ENCODE measurements at regions not wholly inside any gene's neighbourhood (a gene's known extent, or its start where the extent isn't known, plus 50 kb on each side); places are given as distances from the start of the nearest gene placed in this dataset.

DNA sequence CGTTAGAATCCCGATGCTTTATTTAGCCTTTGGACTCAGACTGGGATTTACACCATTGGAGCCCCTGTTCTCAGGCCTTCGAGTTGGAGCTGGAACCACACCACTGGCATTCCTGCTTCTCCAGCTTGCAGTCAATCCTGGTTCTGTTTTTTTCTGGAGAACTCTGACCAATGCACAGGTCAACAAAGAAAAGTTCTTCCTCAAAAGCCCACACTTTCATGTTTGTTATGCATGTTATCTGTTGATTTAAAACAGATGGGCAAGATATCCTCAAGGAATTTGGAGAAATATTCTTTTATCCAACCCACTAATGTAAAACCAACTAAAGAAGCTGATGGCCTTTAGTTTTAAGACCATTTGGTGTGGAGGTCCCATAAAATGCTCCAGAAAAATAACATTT, 205.7 kb downstream of the ANKRD60 start:
- Mint-ChIP-seq H3K27ac (no peak overlapping the region), H3K4me1 (no peaks in the 10 kb centered on the region)
- ATAC-seq (ENCODE audit: low read depth in 2 of 2), result no peak

DNA sequence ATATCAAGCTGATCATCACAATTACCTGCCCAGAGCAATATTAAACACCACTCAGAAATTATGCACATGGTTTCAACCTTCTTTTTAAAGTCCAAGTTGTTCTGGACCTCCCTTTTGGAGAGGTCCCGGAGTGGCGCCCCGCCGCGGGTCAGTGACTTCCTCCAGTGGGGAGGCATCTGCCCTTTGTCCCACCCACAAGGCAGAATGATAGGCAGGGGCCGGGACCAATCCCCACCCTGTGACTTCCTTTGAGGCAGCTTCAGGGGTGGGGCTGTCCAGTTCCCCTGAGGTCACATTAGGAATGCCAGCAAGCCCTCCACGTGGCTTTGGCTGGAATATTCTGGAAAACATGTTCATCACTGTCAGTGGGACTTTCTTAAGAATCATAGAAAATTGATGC, 207.0 kb downstream of the ANKRD60 start:
- peaks cover 16% of the 10 kb centered on the region for H3K27me3 Mint-ChIP-seq
- no peak overlapping the region for H3K4me3 Mint-ChIP-seq

More for the DNA sequence above, 205.7 kb downstream of the ANKRD60 start:
- no peaks in the 10 kb centered on the region for H3K27me3 ChIP-seq (ENCODE audit: control insufficient read depth, insufficient read depth, low read length)
- H3K36me3 ChIP-seq (ENCODE audit: control insufficient read depth, insufficient read depth, low read length), result no peaks in the 10 kb centered on the region
- Mint-ChIP-seq H3K36me3 (no peaks in the 10 kb centered on the region), H3K4me3 (no peak overlapping the region), H3K27me3 (peaks cover 8% of the 10 kb centered on the region), H3K9me3 (peaks cover 0 to 2% (median 0%) of the 10 kb centered on the region in 7 donors)
- H3K4me3 ChIP-seq (ENCODE audit: low read depth, low read length), result no peak overlapping the region
- no peaks in the 10 kb centered on the region for H3K9me3 ChIP-seq (ENCODE audit: control insufficient read depth in 2 of 2, low read length in 2 of 2)
- H3K4me1 ChIP-seq (ENCODE audit: control insufficient read depth, insufficient read depth, low read length, poor library complexity, severe bottlenecking), result no peaks in the 10 kb centered on the region
- H3K27ac ChIP-seq (ENCODE audit: insufficient read depth, low read length, poor library complexity, severe bottlenecking), result no peak overlapping the region
- no peak for DNase-seq

DNA sequence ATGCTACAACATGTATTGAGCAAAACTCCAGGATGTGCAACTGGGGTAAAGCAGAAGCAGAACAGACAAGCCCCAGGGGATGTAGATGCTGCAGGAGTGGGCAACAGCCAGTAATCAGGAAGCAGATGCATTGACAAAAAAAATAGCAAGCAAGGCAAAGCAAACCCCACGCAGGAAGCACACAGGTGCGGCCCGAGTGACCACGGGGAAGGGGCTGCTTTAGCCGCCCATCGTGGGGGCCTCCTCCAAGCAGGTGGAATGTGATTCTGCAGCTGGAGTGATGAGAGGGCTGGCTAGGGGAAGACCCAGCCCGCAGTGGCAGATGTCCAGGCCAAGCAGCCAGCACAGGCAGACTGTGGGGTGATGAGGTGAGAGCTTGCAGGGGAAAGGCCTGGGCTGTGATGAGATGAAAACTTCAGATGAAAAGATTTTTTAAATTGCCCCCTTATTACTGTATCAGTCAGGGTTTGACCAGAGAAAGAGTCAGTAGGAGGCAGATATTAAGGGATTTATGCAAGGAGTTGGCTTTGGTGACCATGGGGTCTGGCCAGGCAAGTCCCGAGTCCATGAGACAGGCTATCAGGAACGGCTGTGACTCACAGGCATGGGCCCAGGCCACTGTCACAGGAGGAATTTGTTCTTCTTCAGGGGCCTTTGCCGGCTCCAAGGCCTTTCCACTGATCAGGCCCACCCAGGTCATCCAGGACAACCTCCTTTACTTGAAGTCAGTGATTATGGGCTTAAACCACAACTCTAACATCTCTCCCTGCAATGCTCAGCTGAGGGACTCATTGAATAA, 207.6 kb downstream of the ANKRD60 start:
- H3K4me3 ChIP-seq (ENCODE audit: low read depth, low read length), result no peak overlapping the region
- no peaks in the 10 kb centered on the region for H3K9me3 ChIP-seq (ENCODE audit: control insufficient read depth in 2 of 2, low read length in 2 of 2)
- Mint-ChIP-seq H3K27me3 (peaks cover 18% of the 10 kb centered on the region), H3K4me1 (no peaks in the 10 kb centered on the region), H3K27ac (no peak overlapping the region), H3K4me3 (no peak overlapping the region), H3K9me3 (peaks cover 0 to 2% (median 0%) of the 10 kb centered on the region in 7 donors), H3K36me3 (no peaks in the 10 kb centered on the region)
- no peaks in the 10 kb centered on the region for H3K27me3 ChIP-seq (ENCODE audit: control insufficient read depth, insufficient read depth, low read length)
- DNase-seq (no peak), ATAC-seq (ENCODE audit: low read depth in 2 of 2) (no peak)
- H3K27ac ChIP-seq (ENCODE audit: insufficient read depth, low read length, poor library complexity, severe bottlenecking), result no peak overlapping the region
- H3K4me1 ChIP-seq (ENCODE audit: control insufficient read depth, insufficient read depth, low read length, poor library complexity, severe bottlenecking), result no peaks in the 10 kb centered on the region
- no peaks in the 10 kb centered on the region for H3K36me3 ChIP-seq (ENCODE audit: control insufficient read depth, insufficient read depth, low read length)

More for the DNA sequence above, 207.0 kb downstream of the ANKRD60 start:
- H3K27ac ChIP-seq (ENCODE audit: insufficient read depth, low read length, poor library complexity, severe bottlenecking), result no peak overlapping the region
- H3K4me1 ChIP-seq (ENCODE audit: control insufficient read depth, insufficient read depth, low read length, poor library complexity, severe bottlenecking), result no peaks in the 10 kb centered on the region
- Mint-ChIP-seq H3K9me3 (peaks cover 0 to 2% (median 0%) of the 10 kb centered on the region in 7 donors), H3K27ac (no peak overlapping the region), H3K36me3 (no peaks in the 10 kb centered on the region), H3K4me1 (no peaks in the 10 kb centered on the region)
- no peak for ATAC-seq (ENCODE audit: low read depth in 2 of 2)
- H3K36me3 ChIP-seq (ENCODE audit: control insufficient read depth, insufficient read depth, low read length), result no peaks in the 10 kb centered on the region
- no peaks in the 10 kb centered on the region for H3K9me3 ChIP-seq (ENCODE audit: control insufficient read depth in 2 of 2, low read length in 2 of 2)
- no peak for DNase-seq
- no peak overlapping the region for H3K4me3 ChIP-seq (ENCODE audit: low read depth, low read length)
- no peaks in the 10 kb centered on the region for H3K27me3 ChIP-seq (ENCODE audit: control insufficient read depth, insufficient read depth, low read length)

GRCh38 chr20:58019850-58020625, 208.4 kb downstream of the ANKRD60 start:
- H3K27me3 Mint-ChIP-seq, result peaks cover 18% of the 10 kb centered on the region
- H3K27ac ChIP-seq (ENCODE audit: insufficient read depth, low read length, poor library complexity, severe bottlenecking), result no peak overlapping the region
- no peaks in the 10 kb centered on the region for H3K9me3 ChIP-seq (ENCODE audit: control insufficient read depth in 2 of 2, low read length in 2 of 2)
- H3K4me1 Mint-ChIP-seq, result no peaks in the 10 kb centered on the region
- no peaks in the 10 kb centered on the region for H3K36me3 ChIP-seq (ENCODE audit: control insufficient read depth, insufficient read depth, low read length)
- H3K36me3 Mint-ChIP-seq, result no peaks in the 10 kb centered on the region
- no peak overlapping the region for H3K27ac Mint-ChIP-seq
- H3K4me3 Mint-ChIP-seq, result no peak overlapping the region
- no peaks in the 10 kb centered on the region for H3K27me3 ChIP-seq (ENCODE audit: control insufficient read depth, insufficient read depth, low read length)
- no peaks in the 10 kb centered on the region for H3K4me1 ChIP-seq (ENCODE audit: control insufficient read depth, insufficient read depth, low read length, poor library complexity, severe bottlenecking)
- peaks cover 0 to 2% (median 0%) of the 10 kb centered on the region in 7 donors for H3K9me3 Mint-ChIP-seq
- no peak overlapping the region for H3K4me3 ChIP-seq (ENCODE audit: low read depth, low read length)
- ATAC-seq (ENCODE audit: low read depth in 2 of 2) (no peak), DNase-seq (no peak)

DNA sequence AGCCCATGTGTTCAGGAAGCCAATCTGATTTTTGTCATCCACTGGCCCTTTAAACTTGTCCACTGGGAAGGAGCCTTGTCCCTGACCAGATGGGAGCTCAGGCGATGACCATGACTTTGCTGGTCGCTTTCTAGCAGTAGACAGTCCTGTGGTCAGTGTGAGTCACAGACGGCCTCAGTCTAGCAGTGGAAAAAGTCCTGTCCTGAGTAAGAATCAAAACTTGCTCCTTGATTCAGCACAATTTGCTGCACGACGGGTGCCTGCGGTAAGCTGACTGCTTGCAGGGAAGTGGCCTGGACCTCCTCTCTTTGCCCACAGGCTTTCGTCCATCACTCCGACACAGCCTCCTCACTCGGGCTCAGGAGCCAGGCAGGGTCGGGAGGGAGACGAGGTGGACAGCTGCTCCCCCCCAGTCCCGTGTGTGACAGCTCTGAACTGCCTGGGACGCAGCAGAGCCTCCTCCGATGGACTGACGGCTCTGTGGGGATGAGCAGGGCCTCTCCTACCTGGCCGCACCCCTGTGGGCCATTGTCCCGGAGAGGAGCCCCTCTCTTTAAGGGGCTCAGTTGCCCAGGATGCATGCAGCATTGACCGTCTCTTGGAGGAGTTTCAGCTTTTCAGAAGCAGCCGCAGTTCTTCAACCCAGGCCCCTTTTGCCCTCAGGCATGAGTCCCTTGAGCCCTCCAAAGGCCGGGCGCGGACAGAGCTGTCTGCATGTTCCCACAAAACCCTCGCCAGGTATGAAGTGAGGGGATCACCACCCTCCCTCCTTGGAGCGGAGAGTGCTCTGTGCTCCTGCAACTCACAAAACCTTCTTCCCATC, 209.2 kb downstream of the ANKRD60 start:
- no peaks in the 10 kb centered on the region for H3K4me1 ChIP-seq (ENCODE audit: control insufficient read depth, insufficient read depth, low read length, poor library complexity, severe bottlenecking)
- peaks cover 0 to 3% (median 1%) of the 10 kb centered on the region in 4 donors for H3K4me1 Mint-ChIP-seq
- H3K4me3 ChIP-seq (ENCODE audit: low read depth, low read length), result no peak overlapping the region
- DNase-seq, result no peak
- peaks cover 0 to 2% (median 0%) of the 10 kb centered on the region in 7 donors for H3K9me3 Mint-ChIP-seq
- no peaks in the 10 kb centered on the region for H3K36me3 ChIP-seq (ENCODE audit: control insufficient read depth, insufficient read depth, low read length)
- no peak overlapping the region for H3K4me3 Mint-ChIP-seq
- H3K27me3 Mint-ChIP-seq, result peaks cover 18% of the 10 kb centered on the region
- H3K27ac Mint-ChIP-seq, result no peak overlapping the region
- ATAC-seq (ENCODE audit: low read depth in 2 of 2), result no peak
- H3K9me3 ChIP-seq (ENCODE audit: control insufficient read depth in 2 of 2, low read length in 2 of 2), result no peaks in the 10 kb centered on the region
- H3K27ac ChIP-seq (ENCODE audit: insufficient read depth, low read length, poor library complexity, severe bottlenecking), result no peak overlapping the region
- H3K27me3 ChIP-seq (ENCODE audit: control insufficient read depth, insufficient read depth, low read length), result no peaks in the 10 kb centered on the region
- no peaks in the 10 kb centered on the region for H3K36me3 Mint-ChIP-seq

DNA sequence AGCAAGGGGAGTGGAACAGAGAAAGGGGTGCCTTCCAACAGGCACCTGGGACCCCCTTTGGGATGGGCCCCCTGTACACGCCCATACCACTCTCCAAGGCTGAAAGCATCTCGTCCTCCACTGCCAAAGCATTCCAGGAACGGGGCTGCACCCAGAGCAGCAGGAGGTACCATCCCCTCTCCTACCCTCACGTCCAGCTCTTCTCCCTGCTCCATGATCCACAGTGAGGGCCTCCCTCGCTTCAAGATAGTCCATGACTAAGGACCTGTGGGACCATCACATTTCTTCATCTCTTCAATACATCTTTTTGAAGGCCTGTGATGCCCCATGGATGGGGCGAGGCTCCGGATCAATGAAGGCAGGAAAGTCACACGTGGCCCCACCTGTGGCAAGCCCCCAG, 209.9 kb downstream of the ANKRD60 start:
- Mint-ChIP-seq H3K4me1 (peaks cover 0 to 4% (median 2%) of the 10 kb centered on the region in 4 donors), H3K9me3 (peaks cover 0 to 2% (median 0%) of the 10 kb centered on the region in 7 donors)
- ATAC-seq (ENCODE audit: low read depth in 2 of 2), result no peak

DNA sequence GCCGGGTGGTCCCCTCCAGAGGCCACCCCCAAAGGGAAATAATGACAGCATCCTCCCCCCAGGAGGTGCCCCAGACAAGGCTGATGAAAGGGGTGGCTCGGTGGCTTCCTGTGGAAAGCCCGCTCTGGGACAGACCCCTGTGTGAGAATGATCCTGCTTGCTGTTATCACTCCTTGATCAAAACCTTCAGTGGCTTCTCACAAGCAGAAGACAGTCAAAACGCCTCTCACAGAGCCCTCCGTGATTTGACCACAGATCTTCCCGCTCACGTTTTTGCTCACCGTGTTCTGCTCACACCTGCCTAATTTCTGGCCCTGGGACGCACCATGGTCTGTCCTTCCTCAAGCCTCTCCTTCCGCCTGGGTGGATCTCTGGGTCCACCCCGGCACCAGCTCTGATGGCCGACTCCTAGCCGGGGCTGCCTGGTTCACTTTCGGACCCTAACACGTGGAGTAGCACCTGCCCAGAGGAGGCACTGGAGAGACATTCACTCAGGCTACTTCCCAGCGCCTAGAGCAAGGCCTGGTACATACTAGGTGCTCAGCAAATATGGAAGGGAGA, 210.4 kb downstream of the ANKRD60 start:
- Mint-ChIP-seq H3K4me3 (no peak overlapping the region), H3K27ac (no peak overlapping the region), H3K27me3 (peaks cover 22% of the 10 kb centered on the region), H3K4me1 (peaks cover 0 to 4% (median 2%) of the 10 kb centered on the region in 4 donors), H3K36me3 (no peaks in the 10 kb centered on the region), H3K9me3 (peaks cover 0 to 2% (median 0%) of the 10 kb centered on the region in 7 donors)
- no peak overlapping the region for H3K27ac ChIP-seq (ENCODE audit: insufficient read depth, low read length, poor library complexity, severe bottlenecking)
- DNase-seq, result no peak
- no peaks in the 10 kb centered on the region for H3K27me3 ChIP-seq (ENCODE audit: control insufficient read depth, insufficient read depth, low read length)
- H3K9me3 ChIP-seq (ENCODE audit: control insufficient read depth in 2 of 2, low read length in 2 of 2), result no peaks in the 10 kb centered on the region
- H3K36me3 ChIP-seq (ENCODE audit: control insufficient read depth, insufficient read depth, low read length), result no peaks in the 10 kb centered on the region
- H3K4me3 ChIP-seq (ENCODE audit: low read depth, low read length), result no peak overlapping the region
- H3K4me1 ChIP-seq (ENCODE audit: control insufficient read depth, insufficient read depth, low read length, poor library complexity, severe bottlenecking), result no peaks in the 10 kb centered on the region
- ATAC-seq (ENCODE audit: low read depth in 2 of 2), result no peak

More for the DNA sequence above, 209.9 kb downstream of the ANKRD60 start:
- Mint-ChIP-seq H3K27me3 (peaks cover 19% of the 10 kb centered on the region), H3K27ac (no peak overlapping the region), H3K36me3 (no peaks in the 10 kb centered on the region), H3K4me3 (no peak overlapping the region)
- H3K36me3 ChIP-seq (ENCODE audit: control insufficient read depth, insufficient read depth, low read length), result no peaks in the 10 kb centered on the region
- H3K9me3 ChIP-seq (ENCODE audit: control insufficient read depth in 2 of 2, low read length in 2 of 2), result no peaks in the 10 kb centered on the region
- DNase-seq, result no peak
- no peaks in the 10 kb centered on the region for H3K4me1 ChIP-seq (ENCODE audit: control insufficient read depth, insufficient read depth, low read length, poor library complexity, severe bottlenecking)
- H3K4me3 ChIP-seq (ENCODE audit: low read depth, low read length), result no peak overlapping the region
- no peak overlapping the region for H3K27ac ChIP-seq (ENCODE audit: insufficient read depth, low read length, poor library complexity, severe bottlenecking)
- H3K27me3 ChIP-seq (ENCODE audit: control insufficient read depth, insufficient read depth, low read length), result no peaks in the 10 kb centered on the region

Data from CD4-positive, CD25-positive, alpha-beta regulatory T cell (primary cell).